HCT116 (cell line): ENCODE measurements at regions not wholly inside any gene's neighbourhood (a gene's known extent, or its start where the extent isn't known, plus 50 kb on each side); places are given as distances from the start of the nearest gene placed in this dataset.

Source experiments
- ATAC-seq: fragments of 200-7000 bp; cut with Tn5 transposase; 2 replicates; pipeline ENCODE4 v1.9.1; 2020; ENCODE audit warnings: mild to moderate bottlenecking, moderate library complexity
- BruUV-seq: library from RNA; stranded (reverse); fragments of 400-500 nt; replicated peaks from 2 replicates; lab custom pipeline; 2021; lab: Mats Ljungman, UMichigan
- CTCF ChIA-PET: fragments of 300-600 bp; sonication (Branson Sonifier 250); formaldehyde crosslinking; loops from one replicate; lab custom pipeline; 2021; ENCODE audit warnings: antibody characterized with exemption; lab: Charles Lee
- POLR2A ChIA-PET: fragments of 300-600, 350-600 bp; sonication (Branson Sonifier 250); formaldehyde crosslinking; loops from one replicate; lab custom pipeline; 2021; ENCODE audit warnings: antibody characterized with exemption; lab: Charles Lee
- RAD21 ChIA-PET, 2 experiments: fragments of 300-600 bp; sonication (Branson Sonifier 250); formaldehyde crosslinking; loops; one replicate each; lab custom pipeline; 2023; ENCODE audit warnings: low total read pairs in 2 of 2; ENCODE audit not compliant: uncharacterized antibody in 2 of 2, unreplicated experiment in 2 of 2, low non-redundant PET in 1 of 2; lab: Charles Lee
- DNase-seq: peaks from one replicate; pipeline ENCODE4 v3.0.0-alpha.2; 2010; ENCODE audit warnings: low read depth, low spot score
- H2AFZ ChIP-seq: fragments of 200-600 bp; shearing (Covaris generic), sonication (generic); 2 replicates; pipeline ENCODE4 v1.6.1; 2017; ENCODE audit warnings: low read depth, mixed run types, mixed read lengths, antibody characterized with exemption, low read length; ENCODE audit not compliant: poor library complexity, severe bottlenecking
- H3K27ac ChIP-seq: 2 replicates; pipeline ENCODE4 v1.5.1; 2012; ENCODE audit warnings: low read depth, low read length
- H3K27me3 ChIP-seq: fragments of 200-600 bp; sonication (generic); 2 replicates; pipeline ENCODE4 v1.6.1; 2016; ENCODE audit warnings: mixed run types, low read length, mixed read lengths; ENCODE audit not compliant: insufficient read depth
- H3K36me3 ChIP-seq, 2 experiments: fragments of 200-500 bp in 1 of 2; fragments of 200-600 bp in 1 of 2; sonication (Bioruptor generic) in 1 of 2; sonication (generic) in 1 of 2; 2 replicates each; pipeline versions ENCODE4 v1.5.1 to v1.6.1; 2014 to 2016; ENCODE audit warnings: low read length in 2 of 2, inconsistent platforms in 1 of 2, mixed read lengths in 1 of 2, mixed run types in 1 of 2; ENCODE audit not compliant: insufficient read depth in 2 of 2, control insufficient read depth in 1 of 2
- H3K4me1 ChIP-seq, 2 experiments: fragments of 200-600 bp in 1 of 2; sonication (generic) in 1 of 2; 2 replicates each; pipeline versions ENCODE4 v1.5.1 to v1.6.1; 2012 to 2017; ENCODE audit warnings: low read length in 2 of 2, inconsistent platforms in 1 of 2, mild to moderate bottlenecking in 1 of 2, mixed read lengths in 1 of 2, mixed run types in 1 of 2, moderate library complexity in 1 of 2; ENCODE audit not compliant: insufficient read depth in 2 of 2, control insufficient read depth in 1 of 2
- H3K4me2 ChIP-seq: fragments of 200-600 bp; sonication (generic); 2 replicates; pipeline ENCODE4 v1.6.1; 2017; ENCODE audit warnings: mixed run types, low read length, mixed read lengths
- H3K4me3 ChIP-seq, 2 experiments: fragments of 200-600 bp in 1 of 2; sonication (generic) in 1 of 2; replicated peaks in 1 of 2; 2 replicates each; pipeline ENCODE4 v1.5.1; 2011 to 2016; ENCODE audit warnings: low read length in 2 of 2, control low read depth in 1 of 2, low read depth in 1 of 2, mild to moderate bottlenecking in 1 of 2, mixed read lengths in 1 of 2, mixed run types in 1 of 2
- H3K79me2 ChIP-seq: fragments of 200-600 bp; sonication (generic); 2 replicates; pipeline ENCODE4 v1.6.1; 2017; ENCODE audit warnings: mild to moderate bottlenecking, mixed run types, low read length, moderate library complexity, mixed read lengths; ENCODE audit not compliant: insufficient read depth
- H3K9ac ChIP-seq: fragments of 200-600 bp; sonication (generic); 2 replicates; pipeline ENCODE4 v1.6.1; 2016; ENCODE audit warnings: low read length, mixed read lengths
- H3K9me2 ChIP-seq: fragments of 200-600 bp; sonication (generic), shearing (Covaris generic); 2 replicates; pipeline ENCODE4 v1.6.1; 2017; ENCODE audit warnings: mixed run types, mild to moderate bottlenecking, moderate library complexity; ENCODE audit not compliant: insufficient read depth
- H3K9me3 ChIP-seq, 2 experiments: fragments of 200-500 bp in 1 of 2; fragments of 200-600 bp in 1 of 2; sonication (Bioruptor generic) in 1 of 2; sonication (generic) in 1 of 2; 2 replicates each; pipeline ENCODE4 v1.6.1; 2014 to 2017; ENCODE audit warnings: low read length in 2 of 2, mixed read lengths in 2 of 2, inconsistent platforms in 1 of 2, low read depth in 1 of 2, mild to moderate bottlenecking in 1 of 2, mixed run types in 1 of 2, moderate library complexity in 1 of 2; ENCODE audit not compliant: control insufficient read depth in 1 of 2, insufficient read depth in 1 of 2
- H4K20me1 ChIP-seq: fragments of 200-600 bp; sonication (generic), shearing (Covaris generic); 2 replicates; pipeline ENCODE4 v1.6.1; 2017; ENCODE audit warnings: mixed run types, mild to moderate bottlenecking, moderate library complexity; ENCODE audit not compliant: insufficient read depth
- CBX3 ChIP-seq: IDR thresholded peaks from 2 replicates; pipeline ENCODE4 v1.6.1; 2012; ENCODE audit warnings: low read depth
- CEBPB ChIP-seq: IDR thresholded peaks from 2 replicates; pipeline ENCODE4 v1.6.1; 2012; ENCODE audit warnings: low read depth
- EGR1 ChIP-seq: IDR thresholded peaks from 2 replicates; pipeline ENCODE4 v1.6.1; 2012; ENCODE audit warnings: low read depth
- ELF1 ChIP-seq: IDR thresholded peaks from 2 replicates; pipeline ENCODE4 v1.6.1; 2012; ENCODE audit warnings: low read depth, borderline replicate concordance
- EZH2 ChIP-seq: fragments of 200-600 bp; sonication (generic); IDR thresholded peaks from 2 replicates; pipeline ENCODE4 v1.6.1; 2017; ENCODE audit warnings: antibody characterized with exemption, mixed run types
- EZH2phosphoT487 ChIP-seq: fragments of 200-600 bp; IDR thresholded peaks from 2 replicates; pipeline ENCODE4 v1.6.1; 2018; ENCODE audit warnings: antibody characterized with exemption, borderline replicate concordance
- JUND ChIP-seq: IDR thresholded peaks from 2 replicates; pipeline ENCODE4 v1.6.1; 2012
- POLR2A ChIP-seq: IDR thresholded peaks from 2 replicates; pipeline ENCODE4 v1.7.0; 2011; ENCODE audit warnings: borderline replicate concordance; ENCODE audit not compliant: insufficient read depth, insufficient read length; ENCODE audit errors: extremely low read depth
- RAD21 ChIP-seq: IDR thresholded peaks from 2 replicates; pipeline ENCODE4 v1.6.1; 2012; ENCODE audit warnings: low read depth, mild to moderate bottlenecking
- SIN3A ChIP-seq: IDR thresholded peaks from 2 replicates; pipeline ENCODE4 v1.6.1; 2012; ENCODE audit warnings: low read depth
- TCF7L2 ChIP-seq: IDR thresholded peaks from 2 replicates; pipeline ENCODE4 v1.7.0; 2011; ENCODE audit warnings: borderline replicate concordance, inconsistent platforms; ENCODE audit not compliant: insufficient read depth, insufficient read length; ENCODE audit errors: extremely low read depth
- YY1 ChIP-seq: IDR thresholded peaks from 2 replicates; pipeline ENCODE4 v1.6.1; 2011; ENCODE audit warnings: low read length, low read depth, moderate library complexity, mild to moderate bottlenecking; ENCODE audit not compliant: insufficient replicate concordance; ENCODE audit errors: extremely low read depth
- ZBTB33 ChIP-seq: IDR thresholded peaks from 2 replicates; pipeline ENCODE4 v1.6.1; 2011; ENCODE audit warnings: mild to moderate bottlenecking, low read length, moderate library complexity; ENCODE audit not compliant: insufficient replicate concordance; ENCODE audit errors: extremely low read depth
- ZFX ChIP-seq: fragments of 450-650 bp; IDR thresholded peaks from 2 replicates; pipeline ENCODE4 v1.6.1; 2017
- ZNF274 ChIP-seq: fragments of 200-500 bp; sonication (Bioruptor generic); IDR thresholded peaks from 2 replicates; pipeline ENCODE4 v1.6.1; 2014; ENCODE audit warnings: mild to moderate bottlenecking, low read depth, low read length, inconsistent platforms
- intact Hi-C: fragments of 100-400 bp; cut with micrococcal nuclease; formaldehyde crosslinking; loops from 2 replicates; pipeline ENCODE4 v1.10.0; 2022
- TF ChIP-seq, protein P1 (sequence below), 3 experiments: fragments of 200-600 bp in 1 of 3; sonication (generic) in 1 of 3; IDR thresholded peaks in 2 of 3; conservative IDR thresholded peaks in 1 of 3; 2 replicates each; pipeline ENCODE4 v1.5.1; 2012 to 2017; ENCODE audit warnings: low read depth in 2 of 3, low read length in 2 of 3, antibody characterized with exemption in 1 of 3, borderline replicate concordance in 1 of 3, control low read depth in 1 of 3, mild to moderate bottlenecking in 1 of 3, mixed read lengths in 1 of 3, mixed run types in 1 of 3, moderate library complexity in 1 of 3; ENCODE audit not compliant: insufficient read depth in 1 of 3
- TF ChIP-seq, protein P2 (sequence below): IDR thresholded peaks from 2 replicates; pipeline ENCODE4 v1.6.1; 2012
- TF ChIP-seq, protein P3 (sequence below): IDR thresholded peaks from 2 replicates; pipeline ENCODE4 v1.6.1; 2012; ENCODE audit warnings: low read depth
- TF ChIP-seq, protein P4 (sequence below): IDR thresholded peaks from 2 replicates; pipeline ENCODE4 v1.6.1; 2012

DNA sequence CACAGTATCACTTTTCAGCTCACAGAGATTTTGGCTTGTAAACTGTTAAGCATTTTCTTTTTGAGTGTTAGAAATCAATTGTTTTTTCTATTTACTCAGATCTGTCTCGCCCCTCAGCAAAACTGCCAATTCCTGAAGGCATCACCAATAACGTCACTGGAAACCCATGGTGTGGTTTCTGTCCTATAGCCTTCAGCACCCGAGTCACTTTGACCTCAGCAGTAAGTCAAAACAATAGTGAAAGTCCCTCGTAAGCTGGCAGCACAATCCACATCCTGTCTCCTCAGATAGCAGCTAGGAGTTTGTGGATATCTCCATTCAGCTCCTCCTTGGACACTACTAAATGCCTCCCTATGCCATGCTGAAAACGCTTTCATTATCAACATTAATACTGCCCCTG lies 1787.4 kb upstream of the ADGRL3 start:
- Histone ChIP-seq H3K79me2 (no peaks in the 10 kb centered on the region), H3K9ac (no peak overlapping the region), H3K4me2 (no peak overlapping the region), H4K20me1 (no peaks in the 10 kb centered on the region), H3K9me2 (no peaks in the 10 kb centered on the region), H3K27me3 (no peaks in the 10 kb centered on the region), H3K9me3 (peaks cover 0 to 19% of the 10 kb centered on the region in 2 experiments; a peak in 2 of 4 replicates), H3K4me3 (no peak overlapping the region), H3K27ac (no peak overlapping the region), H3K4me1 (no peaks in the 10 kb centered on the region), H3K36me3 (no peaks in the 10 kb centered on the region), H2AFZ (no peak overlapping the region)
- POLR2A ChIA-PET = no interaction called here
- intact Hi-C loops = no loop called here
- CTCF ChIA-PET = no interaction called here
- TF ChIP-seq RAD21 (no peak), EZH2 (no peak), SIN3A (no peak), ZFX (no peak), TCF7L2 (no peak), EGR1 (no peak), ELF1 (no peak), ZNF274 (no peak), ZBTB33 (no peak), JUND (no peak), CBX3 (no peak), YY1 (no peak), POLR2A (no peak), CEBPB (no peak), EZH2phosphoT487 (no peak)
- TF ChIP-seq, protein P1, sequence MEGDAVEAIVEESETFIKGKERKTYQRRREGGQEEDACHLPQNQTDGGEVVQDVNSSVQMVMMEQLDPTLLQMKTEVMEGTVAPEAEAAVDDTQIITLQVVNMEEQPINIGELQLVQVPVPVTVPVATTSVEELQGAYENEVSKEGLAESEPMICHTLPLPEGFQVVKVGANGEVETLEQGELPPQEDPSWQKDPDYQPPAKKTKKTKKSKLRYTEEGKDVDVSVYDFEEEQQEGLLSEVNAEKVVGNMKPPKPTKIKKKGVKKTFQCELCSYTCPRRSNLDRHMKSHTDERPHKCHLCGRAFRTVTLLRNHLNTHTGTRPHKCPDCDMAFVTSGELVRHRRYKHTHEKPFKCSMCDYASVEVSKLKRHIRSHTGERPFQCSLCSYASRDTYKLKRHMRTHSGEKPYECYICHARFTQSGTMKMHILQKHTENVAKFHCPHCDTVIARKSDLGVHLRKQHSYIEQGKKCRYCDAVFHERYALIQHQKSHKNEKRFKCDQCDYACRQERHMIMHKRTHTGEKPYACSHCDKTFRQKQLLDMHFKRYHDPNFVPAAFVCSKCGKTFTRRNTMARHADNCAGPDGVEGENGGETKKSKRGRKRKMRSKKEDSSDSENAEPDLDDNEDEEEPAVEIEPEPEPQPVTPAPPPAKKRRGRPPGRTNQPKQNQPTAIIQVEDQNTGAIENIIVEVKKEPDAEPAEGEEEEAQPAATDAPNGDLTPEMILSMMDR (IDR thresholded peaks at IDR 0.05 in 2 of 3, conservative IDR thresholded peaks at IDR 0.05 in 1 of 3; ENCODE audit: borderline replicate concordance in 1 of 3, insufficient read depth in 1 of 3, low read depth in 2 of 3, low read length in 2 of 3) = no peak
- TF ChIP-seq, protein P2, sequence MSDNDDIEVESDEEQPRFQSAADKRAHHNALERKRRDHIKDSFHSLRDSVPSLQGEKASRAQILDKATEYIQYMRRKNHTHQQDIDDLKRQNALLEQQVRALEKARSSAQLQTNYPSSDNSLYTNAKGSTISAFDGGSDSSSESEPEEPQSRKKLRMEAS = no peak
- TF ChIP-seq, protein P3, sequence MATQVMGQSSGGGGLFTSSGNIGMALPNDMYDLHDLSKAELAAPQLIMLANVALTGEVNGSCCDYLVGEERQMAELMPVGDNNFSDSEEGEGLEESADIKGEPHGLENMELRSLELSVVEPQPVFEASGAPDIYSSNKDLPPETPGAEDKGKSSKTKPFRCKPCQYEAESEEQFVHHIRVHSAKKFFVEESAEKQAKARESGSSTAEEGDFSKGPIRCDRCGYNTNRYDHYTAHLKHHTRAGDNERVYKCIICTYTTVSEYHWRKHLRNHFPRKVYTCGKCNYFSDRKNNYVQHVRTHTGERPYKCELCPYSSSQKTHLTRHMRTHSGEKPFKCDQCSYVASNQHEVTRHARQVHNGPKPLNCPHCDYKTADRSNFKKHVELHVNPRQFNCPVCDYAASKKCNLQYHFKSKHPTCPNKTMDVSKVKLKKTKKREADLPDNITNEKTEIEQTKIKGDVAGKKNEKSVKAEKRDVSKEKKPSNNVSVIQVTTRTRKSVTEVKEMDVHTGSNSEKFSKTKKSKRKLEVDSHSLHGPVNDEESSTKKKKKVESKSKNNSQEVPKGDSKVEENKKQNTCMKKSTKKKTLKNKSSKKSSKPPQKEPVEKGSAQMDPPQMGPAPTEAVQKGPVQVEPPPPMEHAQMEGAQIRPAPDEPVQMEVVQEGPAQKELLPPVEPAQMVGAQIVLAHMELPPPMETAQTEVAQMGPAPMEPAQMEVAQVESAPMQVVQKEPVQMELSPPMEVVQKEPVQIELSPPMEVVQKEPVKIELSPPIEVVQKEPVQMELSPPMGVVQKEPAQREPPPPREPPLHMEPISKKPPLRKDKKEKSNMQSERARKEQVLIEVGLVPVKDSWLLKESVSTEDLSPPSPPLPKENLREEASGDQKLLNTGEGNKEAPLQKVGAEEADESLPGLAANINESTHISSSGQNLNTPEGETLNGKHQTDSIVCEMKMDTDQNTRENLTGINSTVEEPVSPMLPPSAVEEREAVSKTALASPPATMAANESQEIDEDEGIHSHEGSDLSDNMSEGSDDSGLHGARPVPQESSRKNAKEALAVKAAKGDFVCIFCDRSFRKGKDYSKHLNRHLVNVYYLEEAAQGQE = no peak
- TF ChIP-seq, protein P4, sequence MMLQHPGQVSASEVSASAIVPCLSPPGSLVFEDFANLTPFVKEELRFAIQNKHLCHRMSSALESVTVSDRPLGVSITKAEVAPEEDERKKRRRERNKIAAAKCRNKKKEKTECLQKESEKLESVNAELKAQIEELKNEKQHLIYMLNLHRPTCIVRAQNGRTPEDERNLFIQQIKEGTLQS = no peak
- DNase-seq (no peak), ATAC-seq (no peak)
- no TSS peak for BruUV-seq
- RAD21 ChIA-PET = no interaction called here
